NB4 (cell line): ENCODE measurements at regions not wholly inside any gene's neighbourhood (a gene's known extent, or its start where the extent isn't known, plus 50 kb on each side); places are given as distances from the start of the nearest gene placed in this dataset.

ENCODE experiments used
- CTCF ChIP-seq: IDR thresholded peaks from one replicate; pipeline ENCODE4 v1.5.1; 2012; ENCODE audit warnings: low read depth, low read length
- MAX ChIP-seq: IDR thresholded peaks from 2 replicates; pipeline ENCODE4 v1.6.1; 2011; ENCODE audit warnings: low read depth, low read length
- POLR2A ChIP-seq: IDR thresholded peaks from 2 replicates; pipeline ENCODE4 v1.6.1; 2011; ENCODE audit warnings: mild to moderate bottlenecking; ENCODE audit not compliant: insufficient read length; ENCODE audit errors: extremely low read depth

- TF ChIP-seq CTCF, result no peak
- no peak for TF ChIP-seq POLR2A
- TF ChIP-seq MAX, result no peak
Observed at GRCh38 chr12:13538136-13538535, 341.6 kb downstream of the EMP1 start.
